NCI-H524 treated with DMSO at 0.1 percent for 48 hours (cell line): ENCODE measurements at regions not wholly inside any gene's neighbourhood (a gene's known extent, or its start where the extent isn't known, plus 50 kb on each side); places are given as distances from the start of the nearest gene placed in this dataset.

Experiments used
- DNase-seq: peaks from one replicate; lab custom pipeline; 2025; lab: John Stamatoyannopoulos, UW

DNA sequence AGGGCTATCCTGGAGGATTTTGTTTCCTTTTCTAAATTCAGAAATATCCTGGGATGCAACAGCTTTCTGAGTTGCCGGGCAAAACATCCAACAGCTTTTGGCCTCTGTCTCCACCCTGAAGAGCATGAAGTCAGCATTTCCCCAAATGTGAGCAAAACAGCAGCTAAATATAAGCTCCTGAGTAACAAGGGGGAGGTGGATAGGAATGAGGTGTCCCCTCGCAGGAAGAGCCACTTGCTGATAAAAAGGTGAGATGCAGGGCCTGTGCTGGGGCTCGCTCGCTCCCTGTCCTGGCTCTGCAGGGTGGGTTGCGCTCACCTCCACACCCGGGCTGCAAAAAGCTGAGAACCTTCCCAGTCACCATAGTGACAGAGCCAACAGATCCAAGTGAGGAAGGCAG lies 264.3 kb downstream of the ZEB1 start:
- DNase-seq: no peak

GRCh38 chr10:31582365-31583052 lies 263.5 kb downstream of the ZEB1 start:
- no peak for DNase-seq

GRCh38 chr10:31581741-31582323 lies 262.8 kb downstream of the ZEB1 start:
- DNase-seq: no peak

GRCh38 chr10:31580646-31581045 lies 261.6 kb downstream of the ZEB1 start:
- DNase-seq: no peak
